Cardiac muscle cell (in vitro differentiated cells and primary cell): ENCODE measurements at regions not wholly inside any gene's neighbourhood (a gene's known extent, or its start where the extent isn't known, plus 50 kb on each side); places are given as distances from the start of the nearest gene placed in this dataset.

Source experiments
- DNase-seq, 2 donors: peaks; one replicate each; pipeline versions ENCODE4 v3.0.0 to v3.0.0-alpha.2; 2010 to 2017; ENCODE audit warnings: low read depth in 1 of 2, low spot score in 1 of 2
- H3K27ac ChIP-seq: fragments of 200-600 bp; sonication (generic); 2 replicates; pipeline ENCODE4 v1.5.1; 2016
- H3K27me3 ChIP-seq: fragments of 200-600 bp; sonication (generic); 2 replicates; pipeline ENCODE4 v1.6.0; 2016; ENCODE audit warnings: control low read depth
- H3K36me3 ChIP-seq: fragments of 200-600 bp; sonication (generic); 2 replicates; pipeline ENCODE4 v1.5.1; 2016; ENCODE audit warnings: control low read depth
- H3K4me1 ChIP-seq: fragments of 200-600 bp; sonication (generic); 2 replicates; pipeline ENCODE4 v1.8.1; 2017; ENCODE audit warnings: low read depth, mild to moderate bottlenecking, mixed run types
- H3K4me3 ChIP-seq: fragments of 200-600 bp; sonication (generic); 2 replicates; pipeline ENCODE4 v1.5.1; 2016; ENCODE audit warnings: mild to moderate bottlenecking
- H3K9me3 ChIP-seq: fragments of 200-600 bp; sonication (generic); 2 replicates; pipeline ENCODE4 v1.5.1; 2017; ENCODE audit warnings: low read depth, mild to moderate bottlenecking, control low read depth
- TF ChIP-seq, protein P1 (sequence below): IDR thresholded peaks from 2 replicates; pipeline ENCODE4 v1.5.1; 2012; ENCODE audit warnings: low read depth, mild to moderate bottlenecking, low read length

DNA sequence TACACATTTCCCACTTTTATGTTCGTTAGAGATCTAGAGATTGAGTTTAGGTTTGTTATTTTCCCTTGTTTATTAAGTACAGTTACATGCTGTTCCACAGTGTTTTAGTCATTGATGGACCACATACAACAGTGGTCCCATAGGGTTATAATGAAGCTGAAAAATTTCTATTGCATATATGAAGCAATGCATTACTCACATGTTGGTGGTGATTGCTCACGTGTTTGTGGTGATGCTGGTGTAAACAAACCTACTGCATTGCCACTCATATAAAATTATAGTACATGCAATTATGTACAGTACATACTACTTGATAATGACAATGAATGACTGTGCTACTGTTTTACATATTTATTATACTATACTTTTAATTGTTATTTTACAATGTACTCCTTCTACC, 51.0 kb upstream of the NXPH2 start:
- H3K27me3 ChIP-seq, result no peaks in the 10 kb centered on the region
- H3K9me3 ChIP-seq, result no peaks in the 10 kb centered on the region
- no peaks in the 10 kb centered on the region for H3K36me3 ChIP-seq
- no peak overlapping the region for H3K4me3 ChIP-seq
- no peak overlapping the region for H3K27ac ChIP-seq
- no peak for DNase-seq
- H3K4me1 ChIP-seq, result no peaks in the 10 kb centered on the region
- TF ChIP-seq, protein P1, sequence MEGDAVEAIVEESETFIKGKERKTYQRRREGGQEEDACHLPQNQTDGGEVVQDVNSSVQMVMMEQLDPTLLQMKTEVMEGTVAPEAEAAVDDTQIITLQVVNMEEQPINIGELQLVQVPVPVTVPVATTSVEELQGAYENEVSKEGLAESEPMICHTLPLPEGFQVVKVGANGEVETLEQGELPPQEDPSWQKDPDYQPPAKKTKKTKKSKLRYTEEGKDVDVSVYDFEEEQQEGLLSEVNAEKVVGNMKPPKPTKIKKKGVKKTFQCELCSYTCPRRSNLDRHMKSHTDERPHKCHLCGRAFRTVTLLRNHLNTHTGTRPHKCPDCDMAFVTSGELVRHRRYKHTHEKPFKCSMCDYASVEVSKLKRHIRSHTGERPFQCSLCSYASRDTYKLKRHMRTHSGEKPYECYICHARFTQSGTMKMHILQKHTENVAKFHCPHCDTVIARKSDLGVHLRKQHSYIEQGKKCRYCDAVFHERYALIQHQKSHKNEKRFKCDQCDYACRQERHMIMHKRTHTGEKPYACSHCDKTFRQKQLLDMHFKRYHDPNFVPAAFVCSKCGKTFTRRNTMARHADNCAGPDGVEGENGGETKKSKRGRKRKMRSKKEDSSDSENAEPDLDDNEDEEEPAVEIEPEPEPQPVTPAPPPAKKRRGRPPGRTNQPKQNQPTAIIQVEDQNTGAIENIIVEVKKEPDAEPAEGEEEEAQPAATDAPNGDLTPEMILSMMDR, result no peak

DNA sequence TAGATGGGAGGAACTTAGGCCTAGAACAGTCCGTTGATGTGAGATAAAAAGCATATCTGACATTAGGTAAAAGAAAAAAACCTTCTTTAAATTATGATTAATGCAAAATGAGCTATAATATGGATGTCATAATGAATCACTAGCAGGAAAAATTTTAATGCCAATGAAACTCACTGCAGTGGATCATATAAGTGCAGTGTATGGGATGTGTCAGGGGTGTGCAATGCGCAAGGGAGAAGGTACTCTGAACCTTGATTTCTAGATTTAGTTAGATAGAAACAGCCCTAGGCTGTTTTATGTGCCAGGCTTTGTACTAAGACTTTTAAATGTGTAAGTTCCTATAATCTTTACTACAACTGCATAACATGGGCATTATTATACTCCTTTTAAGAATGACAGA, 50.4 kb upstream of the NXPH2 start:
- Histone ChIP-seq H3K4me3 (no peak overlapping the region), H3K9me3 (no peaks in the 10 kb centered on the region), H3K36me3 (no peaks in the 10 kb centered on the region), H3K4me1 (no peaks in the 10 kb centered on the region), H3K27ac (no peak overlapping the region), H3K27me3 (no peaks in the 10 kb centered on the region)
- no peak for DNase-seq
- TF ChIP-seq, protein P1, result no peak
